Endodermal cell (in vitro differentiated cells): ENCODE measurements at regions not wholly inside any gene's neighbourhood (a gene's known extent, or its start where the extent isn't known, plus 50 kb on each side); places are given as distances from the start of the nearest gene placed in this dataset.

Experiments
- DNase-seq: peaks from one replicate; pipeline ENCODE4 v3.0.0-alpha.2; 2017
- H3K27ac ChIP-seq: 2 replicates; pipeline ENCODE4 v1.5.1; 2013; ENCODE audit warnings: mild to moderate bottlenecking, low read depth, low read length, moderate library complexity
- H3K27me3 ChIP-seq: 2 replicates; pipeline ENCODE4 v1.6.1; 2013; ENCODE audit warnings: mild to moderate bottlenecking, low read length, moderate library complexity; ENCODE audit not compliant: insufficient read depth, control insufficient read depth, poor library complexity, severe bottlenecking
- H3K36me3 ChIP-seq: 2 replicates; pipeline ENCODE4 v1.7.0; 2013; ENCODE audit warnings: mild to moderate bottlenecking, low read length, moderate library complexity; ENCODE audit not compliant: control insufficient read depth, insufficient read depth
- H3K4me1 ChIP-seq: one replicate; pipeline ENCODE4 v1.7.0; 2013; ENCODE audit warnings: low read length; ENCODE audit not compliant: control insufficient read depth, insufficient read depth
- H3K4me3 ChIP-seq: 2 replicates; pipeline ENCODE4 v1.5.1; 2013; ENCODE audit warnings: mild to moderate bottlenecking, low read length, moderate library complexity
- H3K9ac ChIP-seq: 2 replicates; pipeline ENCODE4 v1.6.1; 2013; ENCODE audit warnings: mild to moderate bottlenecking, low read length, moderate library complexity; ENCODE audit not compliant: poor library complexity, severe bottlenecking; ENCODE audit errors: extremely low read depth
- H3K9me3 ChIP-seq: 2 replicates; pipeline ENCODE4 v1.6.1; 2013; ENCODE audit warnings: mild to moderate bottlenecking, low read length, moderate library complexity; ENCODE audit not compliant: control insufficient read depth
- H3K27ac Mint-ChIP-seq: 2 replicates; pipeline ENCODE4 v1.8.0; 2020; ENCODE audit warnings: mixed read lengths
- H3K27me3 Mint-ChIP-seq: 2 replicates; pipeline ENCODE4 v1.8.0; 2021; ENCODE audit warnings: mild to moderate bottlenecking, mixed read lengths; ENCODE audit not compliant: insufficient read depth
- H3K36me3 Mint-ChIP-seq: 2 replicates; pipeline ENCODE4 v1.8.0; 2020; ENCODE audit warnings: low read depth, mixed read lengths
- H3K4me1 Mint-ChIP-seq: 2 replicates; pipeline ENCODE4 v1.8.0; 2020; ENCODE audit warnings: mixed read lengths
- H3K4me3 Mint-ChIP-seq: 2 replicates; pipeline ENCODE4 v1.8.0; 2020; ENCODE audit warnings: mild to moderate bottlenecking, moderate library complexity, mixed read lengths
- H3K9me3 Mint-ChIP-seq: 2 replicates; pipeline ENCODE4 v1.8.0; 2020; ENCODE audit warnings: mild to moderate bottlenecking, mixed read lengths
- WGBS, 2 experiments: methylation state at CpG; one replicate each; pipeline versions ENCODE4 v1.1.5 to v1.1.7; 2013; ENCODE audit warnings: missing lambda C conversion rate in 2 of 2, mixed read lengths in 1 of 2; ENCODE audit not compliant: insufficient coverage in 1 of 2, insufficient read length in 1 of 2; 5-methylcytosine and 5-hydroxymethylcytosine counted together
- TF ChIP-seq, protein P1 (sequence below): fragments of 200-600 bp; sonication (generic); conservative IDR thresholded peaks from 2 replicates; pipeline ENCODE4 v1.5.0; 2021; ENCODE audit warnings: antibody characterized with exemption, mild to moderate bottlenecking

DNA sequence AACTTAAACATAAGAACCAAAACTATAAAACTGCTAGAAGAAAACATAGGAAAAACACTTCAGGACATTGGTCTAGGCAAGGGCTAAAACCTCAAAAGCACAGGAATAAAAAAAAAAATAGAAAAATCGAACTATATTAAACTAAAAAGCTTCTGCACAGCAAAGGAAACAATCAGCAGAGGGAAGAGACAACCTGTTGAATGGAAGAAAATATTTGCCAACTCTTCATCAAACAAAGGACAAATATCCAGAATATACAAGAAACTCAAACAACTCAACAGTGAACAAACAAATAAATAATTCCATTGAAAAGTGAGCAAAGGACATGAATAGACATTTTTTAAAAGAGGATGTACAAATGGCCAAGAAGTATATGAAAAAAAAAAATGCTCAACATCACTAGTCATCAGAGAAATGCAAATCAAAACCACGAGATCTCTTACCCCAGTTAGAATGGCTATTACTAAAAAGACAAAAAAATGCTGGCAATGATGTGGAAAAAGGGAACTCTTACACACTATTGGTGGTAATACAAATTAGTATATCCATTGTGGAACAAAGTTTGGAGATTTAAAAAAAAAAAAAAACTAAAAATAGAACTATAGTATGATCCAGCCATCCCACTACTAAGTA lies 152.0 kb downstream of the NDUFA12 start:
- Mint-ChIP-seq H3K4me1 (no peaks in the 10 kb centered on the region), H3K27ac (no peak overlapping the region), H3K9me3 (no peaks in the 10 kb centered on the region), H3K4me3 (no peak overlapping the region), H3K27me3 (no peaks in the 10 kb centered on the region), H3K36me3 (no peaks in the 10 kb centered on the region)
- no CpG with 5 or more reads among the region's 2 CpGs for WGBS, 2 experiments
- no peaks in the 10 kb centered on the region for H3K27me3 ChIP-seq
- no peaks in the 10 kb centered on the region for H3K36me3 ChIP-seq
- H3K4me3 ChIP-seq = no peak overlapping the region
- H3K4me1 ChIP-seq = no peaks in the 10 kb centered on the region
- TF ChIP-seq, protein P1, sequence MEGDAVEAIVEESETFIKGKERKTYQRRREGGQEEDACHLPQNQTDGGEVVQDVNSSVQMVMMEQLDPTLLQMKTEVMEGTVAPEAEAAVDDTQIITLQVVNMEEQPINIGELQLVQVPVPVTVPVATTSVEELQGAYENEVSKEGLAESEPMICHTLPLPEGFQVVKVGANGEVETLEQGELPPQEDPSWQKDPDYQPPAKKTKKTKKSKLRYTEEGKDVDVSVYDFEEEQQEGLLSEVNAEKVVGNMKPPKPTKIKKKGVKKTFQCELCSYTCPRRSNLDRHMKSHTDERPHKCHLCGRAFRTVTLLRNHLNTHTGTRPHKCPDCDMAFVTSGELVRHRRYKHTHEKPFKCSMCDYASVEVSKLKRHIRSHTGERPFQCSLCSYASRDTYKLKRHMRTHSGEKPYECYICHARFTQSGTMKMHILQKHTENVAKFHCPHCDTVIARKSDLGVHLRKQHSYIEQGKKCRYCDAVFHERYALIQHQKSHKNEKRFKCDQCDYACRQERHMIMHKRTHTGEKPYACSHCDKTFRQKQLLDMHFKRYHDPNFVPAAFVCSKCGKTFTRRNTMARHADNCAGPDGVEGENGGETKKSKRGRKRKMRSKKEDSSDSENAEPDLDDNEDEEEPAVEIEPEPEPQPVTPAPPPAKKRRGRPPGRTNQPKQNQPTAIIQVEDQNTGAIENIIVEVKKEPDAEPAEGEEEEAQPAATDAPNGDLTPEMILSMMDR = no peak
- no peak for DNase-seq
- no peak overlapping the region for H3K27ac ChIP-seq
- no peak overlapping the region for H3K9ac ChIP-seq
- H3K9me3 ChIP-seq = no peaks in the 10 kb centered on the region

DNA sequence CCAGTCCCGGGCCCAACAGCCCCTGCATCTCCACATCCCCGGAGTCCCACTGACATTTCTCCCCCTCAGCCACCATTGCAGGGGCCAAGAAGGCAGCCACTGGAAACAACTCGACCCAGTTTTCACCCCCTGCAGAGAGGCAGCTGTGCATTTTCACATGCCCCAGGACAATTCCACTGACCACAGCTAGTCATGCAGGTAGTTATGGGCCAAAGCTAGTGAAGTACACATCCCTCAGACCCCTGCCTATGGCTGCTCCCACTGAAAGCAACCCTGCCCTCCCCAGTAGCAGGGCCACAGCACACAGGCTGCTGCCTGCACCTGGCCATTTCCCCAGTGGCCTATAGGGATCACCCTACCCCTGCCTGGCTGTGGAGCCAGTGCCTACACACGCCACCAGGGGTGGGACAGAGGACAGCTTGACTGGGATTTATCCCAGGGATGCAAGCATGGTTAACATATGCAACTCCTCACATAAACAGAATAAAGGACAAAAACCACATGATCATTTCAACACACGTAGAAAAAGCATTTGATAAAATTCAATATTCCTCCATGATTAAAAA lies 154.0 kb downstream of the NDUFA12 start:
- Mint-ChIP-seq H3K9me3 (no peaks in the 10 kb centered on the region), H3K4me1 (no peaks in the 10 kb centered on the region), H3K4me3 (no peak overlapping the region), H3K36me3 (no peaks in the 10 kb centered on the region), H3K27ac (no peak overlapping the region), H3K27me3 (peaks cover 3% of the 10 kb centered on the region)
- no peaks in the 10 kb centered on the region for H3K27me3 ChIP-seq
- 64 to 82% methylated on average over 2 to 5 of the region's 5 CpGs for WGBS, 2 experiments
- no peak overlapping the region for H3K4me3 ChIP-seq
- no peaks in the 10 kb centered on the region for H3K9me3 ChIP-seq
- peak; percentile 82 for DNase-seq
- no peaks in the 10 kb centered on the region for H3K36me3 ChIP-seq
- TF ChIP-seq, protein P1 = peak; percentile 76
- H3K27ac ChIP-seq = no peak overlapping the region
- no peak overlapping the region for H3K9ac ChIP-seq
- H3K4me1 ChIP-seq = no peaks in the 10 kb centered on the region

DNA sequence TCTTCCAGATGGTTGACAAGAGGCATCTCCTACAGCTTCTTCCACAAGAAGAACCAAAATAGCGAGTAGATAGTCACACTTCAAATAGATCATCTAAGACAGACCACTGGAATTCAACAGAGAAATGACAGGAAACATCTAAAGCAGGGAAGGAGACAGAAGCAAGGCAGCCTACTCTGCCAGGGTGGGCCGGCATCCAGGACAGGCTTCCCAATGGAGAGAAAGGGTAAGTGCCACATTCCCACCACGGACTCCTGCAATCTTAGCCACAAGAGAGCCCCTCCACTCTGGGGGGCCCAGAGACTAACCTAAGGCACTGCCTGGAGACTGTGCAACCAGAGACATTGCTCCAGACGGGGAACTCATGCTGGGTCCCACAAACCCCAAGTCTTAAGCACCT lies 154.5 kb downstream of the NDUFA12 start:
- Histone ChIP-seq H3K27ac (no peak overlapping the region), H3K4me3 (no peak overlapping the region), H3K4me1 (no peaks in the 10 kb centered on the region), H3K9ac (no peak overlapping the region), H3K27me3 (no peaks in the 10 kb centered on the region), H3K36me3 (no peaks in the 10 kb centered on the region), H3K9me3 (no peaks in the 10 kb centered on the region)
- WGBS, 2 experiments = 90 to 91% methylated on average over 3 to 4 of the region's 4 CpGs
- Mint-ChIP-seq H3K9me3 (no peaks in the 10 kb centered on the region), H3K27me3 (peaks cover 3% of the 10 kb centered on the region), H3K36me3 (no peaks in the 10 kb centered on the region), H3K4me1 (no peaks in the 10 kb centered on the region), H3K4me3 (no peak overlapping the region), H3K27ac (no peak overlapping the region)
- TF ChIP-seq, protein P1 = no peak
- no peak for DNase-seq
